Liver (tissue), 8 donors: ENCODE measurements at regions not wholly inside any gene's neighbourhood (a gene's known extent, or its start where the extent isn't known, plus 50 kb on each side); places are given as distances from the start of the nearest gene placed in this dataset.
A peak's percentile ranks its signal among the peaks of the same experiment; 100 is the strongest.

Experiments
- DNase-seq: peaks from one replicate; pipeline ENCODE4 v3.0.0-alpha.2; 2017; ENCODE audit warnings: low spot score
- H3K27ac ChIP-seq, 2 donors: one replicate each; pipeline ENCODE4 v1.7.0; 2013; ENCODE audit warnings: inconsistent platforms in 2 of 2, low read length in 2 of 2, control low read depth in 1 of 2, low read depth in 1 of 2, mild to moderate bottlenecking in 1 of 2
- H3K27me3 ChIP-seq, 4 donors: one replicate each; pipeline versions ENCODE4 v1.6.1 to v1.7.0; 2013; ENCODE audit warnings: low read length in 3 of 4, inconsistent platforms in 1 of 4, mild to moderate bottlenecking in 1 of 4, moderate library complexity in 1 of 4; ENCODE audit not compliant: control insufficient read depth in 4 of 4, insufficient read depth in 4 of 4
- H3K36me3 ChIP-seq, 4 donors: one replicate each; pipeline versions ENCODE4 v1.6.1 to v1.7.0; 2013; ENCODE audit warnings: low read length in 3 of 4, mild to moderate bottlenecking in 3 of 4, low read depth in 1 of 4, moderate library complexity in 1 of 4; ENCODE audit not compliant: control insufficient read depth in 4 of 4, insufficient read depth in 3 of 4
- H3K4me1 ChIP-seq, 4 donors: one replicate each; pipeline versions ENCODE4 v1.6.1 to v1.7.0; 2013; ENCODE audit warnings: low read length in 3 of 4, mild to moderate bottlenecking in 3 of 4, moderate library complexity in 1 of 4; ENCODE audit not compliant: control insufficient read depth in 4 of 4, insufficient read depth in 4 of 4
- H3K4me3 ChIP-seq, 3 donors: one replicate each; pipeline versions ENCODE4 v1.6.1 to v1.7.0; 2013; ENCODE audit warnings: low read length in 3 of 3, control low read depth in 1 of 3, low read depth in 1 of 3, mild to moderate bottlenecking in 1 of 3
- H3K9ac ChIP-seq, 2 donors: one replicate each; pipeline ENCODE4 v1.7.0; 2013; ENCODE audit warnings: low read length in 2 of 2, mild to moderate bottlenecking in 2 of 2, moderate library complexity in 2 of 2, control low read depth in 1 of 2, low read depth in 1 of 2
- H3K9me3 ChIP-seq, 4 donors: one replicate each; pipeline versions ENCODE4 v1.6.1 to v1.7.0; 2013; ENCODE audit warnings: low read length in 3 of 4; ENCODE audit not compliant: control insufficient read depth in 4 of 4
- ATF3 ChIP-seq: IDR thresholded peaks from 2 replicates; pipeline ENCODE4 v1.6.1; 2016; ENCODE audit warnings: antibody characterized with exemption
- CTCF ChIP-seq: fragments of 150-350 bp; IDR thresholded peaks from 2 replicates; pipeline ENCODE4 v1.5.1; 2017; ENCODE audit warnings: improper control_type of control experiment, low read depth, low read length; ENCODE audit not compliant: missing input control
- EGR1 ChIP-seq, 2 donors: IDR thresholded peaks; 2 replicates each; pipeline ENCODE4 v1.6.1; 2016 to 2018; ENCODE audit warnings: antibody characterized with exemption in 2 of 2, low read depth in 2 of 2
- FOXA1 ChIP-seq: IDR thresholded peaks from 2 replicates; pipeline ENCODE4 v1.6.1; 2016; ENCODE audit warnings: antibody characterized with exemption
- FOXA2 ChIP-seq: IDR thresholded peaks from 2 replicates; pipeline ENCODE4 v1.6.1; 2016; ENCODE audit warnings: antibody characterized with exemption
- GABPA ChIP-seq, 2 donors: IDR thresholded peaks in 1 of 2; conservative IDR thresholded peaks in 1 of 2; 2 replicates each; pipeline ENCODE4 v1.6.1; 2016; ENCODE audit warnings: antibody characterized with exemption in 2 of 2, mild to moderate bottlenecking in 1 of 2, moderate library complexity in 1 of 2
- HNF4A ChIP-seq, 2 donors: conservative IDR thresholded peaks; 2 replicates each; pipeline ENCODE4 v1.6.1; 2016; ENCODE audit warnings: antibody characterized with exemption in 2 of 2, mild to moderate bottlenecking in 2 of 2
- HNF4G ChIP-seq: IDR thresholded peaks from 2 replicates; pipeline ENCODE4 v1.6.1; 2016; ENCODE audit warnings: antibody characterized with exemption
- JUND ChIP-seq, 2 donors: IDR thresholded peaks; 2 replicates each; pipeline ENCODE4 v1.6.1; 2016; ENCODE audit warnings: antibody characterized with exemption in 2 of 2
- MAX ChIP-seq: IDR thresholded peaks from 2 replicates; pipeline ENCODE4 v1.6.1; 2016; ENCODE audit warnings: antibody characterized with exemption
- NR2F2 ChIP-seq: IDR thresholded peaks from 2 replicates; pipeline ENCODE4 v1.6.1; 2016; ENCODE audit warnings: antibody characterized with exemption
- RAD21 ChIP-seq, 2 donors: IDR thresholded peaks; 2 replicates each; pipeline ENCODE4 v1.6.1; 2016; ENCODE audit warnings: antibody characterized with exemption in 2 of 2, mild to moderate bottlenecking in 2 of 2
- REST ChIP-seq: IDR thresholded peaks from 2 replicates; pipeline ENCODE4 v1.6.1; 2016; ENCODE audit warnings: antibody characterized with exemption, mild to moderate bottlenecking
- RXRA ChIP-seq, 2 donors: IDR thresholded peaks; 2 replicates each; pipeline ENCODE4 v1.6.1; 2017 to 2018; ENCODE audit warnings: antibody characterized with exemption in 2 of 2, mild to moderate bottlenecking in 1 of 2
- SP1 ChIP-seq: IDR thresholded peaks from 2 replicates; pipeline ENCODE4 v1.6.1; 2018; ENCODE audit warnings: antibody characterized with exemption, mild to moderate bottlenecking
- TAF1 ChIP-seq: conservative IDR thresholded peaks from 2 replicates; pipeline ENCODE4 v1.6.1; 2016; ENCODE audit warnings: antibody characterized with exemption, mild to moderate bottlenecking
- YY1 ChIP-seq: IDR thresholded peaks from 2 replicates; pipeline ENCODE4 v1.6.1; 2016; ENCODE audit warnings: antibody characterized with exemption, mild to moderate bottlenecking
- ZBTB33 ChIP-seq: IDR thresholded peaks from 2 replicates; pipeline ENCODE4 v1.6.1; 2016; ENCODE audit warnings: antibody characterized with exemption
- whole genome bisulfite sequencing: extraction: QIAGEN DNeasy Blood & Tissue Kit; methylation state at CpG from one replicate; pipeline ENCODE4 v1.1.7; 2013; 5-methylcytosine and 5-hydroxymethylcytosine counted together
- donor health status: healthy.
- donor health status: healthy.
- donor health status: healthy.
- donor health status: healthy.
- donor health status: healthy.

GRCh38 chr11:109877043-109877442 lies 216.1 kb upstream of the ZC3H12C start:
- Histone ChIP-seq H3K9ac (no peak overlapping the region), H3K27ac (no peak overlapping the region), H3K36me3 (no peaks in the 10 kb centered on the region), H3K27me3 (no peaks in the 10 kb centered on the region), H3K9me3 (no peaks in the 10 kb centered on the region), H3K4me3 (no peak overlapping the region), H3K4me1 (peaks cover 0 to 8% (median 4%) of the 10 kb centered on the region in 4 donors)
- peak; percentile 36 for DNase-seq
- TF ChIP-seq GABPA (IDR thresholded peaks at IDR 0.05 in 1 of 2, conservative IDR thresholded peaks at IDR 0.05 in 1 of 2) (no peak), CTCF (no peak), HNF4G (peak; percentile 83), NR2F2 (peak; percentile 39), JUND (IDR thresholded peaks at IDR 0.05) (peak in 1 of 2 donors; percentile 29), SP1 (peak; percentile 58), FOXA1 (no peak), TAF1 (no peak), RAD21 (IDR thresholded peaks at IDR 0.05) (no peak), RXRA (IDR thresholded peaks at IDR 0.05) (peak; percentile 81 to 87), ATF3 (no peak), HNF4A (conservative IDR thresholded peaks at IDR 0.05) (peak; percentile 92 to 95), EGR1 (IDR thresholded peaks at IDR 0.05; ENCODE audit: low read depth in 2 of 2) (no peak), REST (peak; percentile 12), ZBTB33 (no peak), FOXA2 (no peak), YY1 (peak; percentile 38), MAX (peak; percentile 17)
- WGBS, result 20% methylated on average over 4 of the region's 4 CpGs
